ENCODE measurements at regions not wholly inside any gene's neighbourhood (a gene's known extent, or its start where the extent isn't known, plus 50 kb on each side); places are given as distances from the start of the nearest gene placed in this dataset.

- no peak for DNase-seq
Observed at GRCh38 chr18:77995593-77995992, 745.9 kb downstream of the GALR1 start.

- no peak for DNase-seq
Observed at GRCh38 chr18:77996737-77997136, 747.1 kb downstream of the GALR1 start.

DNA sequence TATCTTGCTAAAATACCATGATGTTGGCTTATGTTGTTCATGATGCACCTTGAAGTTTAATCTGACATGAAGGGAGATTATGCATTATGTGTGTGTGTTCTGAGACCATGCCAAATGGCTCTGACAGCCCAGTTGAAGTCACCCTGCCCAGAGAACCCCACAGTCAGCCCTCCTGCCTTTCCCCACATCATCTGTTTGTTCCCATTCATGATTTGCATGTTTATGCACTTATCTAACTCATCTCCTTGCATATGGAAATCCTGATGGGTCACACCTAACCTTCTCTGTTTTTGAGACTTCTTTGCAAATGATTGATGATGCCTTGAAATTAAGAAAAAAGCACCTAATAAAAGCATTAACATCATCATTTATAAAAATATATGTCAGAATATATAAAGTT, 752.2 kb downstream of the GALR1 start:
- no peak for DNase-seq

GRCh38 chr18:78006006-78006773, 756.5 kb downstream of the GALR1 start:
- DNase-seq = no peak

DNA sequence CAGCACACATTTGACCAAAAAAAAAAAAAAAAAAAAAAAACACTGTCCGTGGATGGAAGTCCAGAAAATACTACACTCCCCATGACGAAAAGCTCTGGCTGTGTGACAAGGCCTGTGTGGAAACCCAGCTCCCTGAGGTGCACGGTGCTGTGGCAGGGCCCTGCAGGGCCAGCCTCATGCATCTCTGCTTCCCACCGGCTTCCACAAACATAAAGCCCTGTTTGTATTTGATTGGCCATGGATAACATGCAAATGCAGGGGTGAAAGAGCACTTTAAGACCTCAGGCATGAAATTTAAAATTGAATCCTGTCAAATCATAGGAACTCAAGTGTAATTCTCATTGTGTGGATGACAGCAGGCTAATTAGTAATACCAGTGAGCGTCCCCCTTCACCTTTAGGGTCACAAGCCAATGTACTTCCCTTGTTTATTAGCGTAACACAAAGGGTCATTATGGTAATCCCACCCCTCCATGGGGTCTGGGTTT, 757.2 kb downstream of the GALR1 start:
- DNase-seq = no peak

- DNase-seq = no peak
Observed at GRCh38 chr18:78010363-78010762, 760.7 kb downstream of the GALR1 start.

GRCh38 chr18:78017869-78018268, 768.2 kb downstream of the GALR1 start:
- no peak for DNase-seq

GRCh38 chr18:78021196-78021595, 771.5 kb downstream of the GALR1 start:
- DNase-seq = no peak

- no peak for DNase-seq
Observed at GRCh38 chr18:78031589-78031988, 781.9 kb downstream of the GALR1 start.

DNA sequence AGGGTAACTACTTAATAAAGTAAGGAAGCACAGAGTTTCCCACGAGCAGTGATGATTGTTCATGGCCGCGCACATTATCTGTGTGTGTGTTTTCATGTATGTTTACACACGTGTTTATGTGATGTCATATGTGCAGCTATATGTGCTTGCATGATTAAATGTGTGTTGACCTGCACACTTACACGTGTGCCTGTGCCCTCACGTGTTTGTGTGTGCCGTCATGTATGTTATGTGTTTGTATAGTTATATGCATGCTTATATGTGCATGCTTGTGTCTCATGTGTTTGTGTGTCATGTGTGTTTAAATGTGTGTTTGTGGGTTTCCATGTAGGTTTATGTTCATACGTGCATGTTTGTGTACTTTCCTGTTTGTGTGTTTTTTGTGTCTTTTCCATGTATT, 782.3 kb downstream of the GALR1 start:
- DNase-seq = no peak

GRCh38 chr18:78032574-78032973, 782.9 kb downstream of the GALR1 start:
- DNase-seq = no peak

DNA sequence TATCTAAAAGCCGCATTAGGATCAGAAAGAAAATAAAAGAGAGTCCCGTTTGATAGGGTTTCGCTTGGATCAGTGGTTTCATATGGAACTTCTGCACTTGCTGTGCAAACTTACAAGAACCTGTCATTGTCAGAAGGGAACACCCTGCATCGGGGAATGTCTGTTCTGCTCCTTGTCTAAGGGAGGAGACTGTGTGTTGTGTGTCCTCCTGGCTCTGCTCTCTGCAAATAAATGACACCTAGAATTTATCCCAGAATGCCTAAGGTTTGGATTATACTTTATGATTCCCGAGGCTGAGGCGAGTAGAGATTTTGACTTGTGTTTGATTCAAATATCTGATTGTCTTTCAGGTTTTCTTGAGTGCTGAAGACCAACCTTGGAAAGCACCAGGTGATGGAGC, 785.1 kb downstream of the GALR1 start:
- DNase-seq = no peak

DNA sequence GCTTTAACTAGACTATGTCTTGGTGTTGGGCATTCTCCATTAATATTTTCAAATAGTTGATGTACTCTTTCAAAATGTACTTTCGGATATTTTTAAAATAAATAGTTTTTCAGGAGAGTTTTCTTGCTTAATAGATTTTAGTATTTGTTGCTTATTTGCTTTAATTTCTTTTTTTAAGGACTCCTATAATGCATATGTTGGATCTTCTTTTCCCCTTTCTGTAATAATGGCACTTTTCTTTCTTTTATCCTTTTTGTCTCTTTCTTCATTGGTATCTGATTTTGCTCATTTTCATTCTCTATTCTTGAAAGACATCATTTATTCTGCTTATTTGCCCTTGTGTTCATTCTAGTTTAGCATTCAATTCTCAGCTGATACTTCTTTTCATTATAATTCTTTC, 791.6 kb downstream of the GALR1 start:
- no peak for DNase-seq

GRCh38 chr18:78046631-78047030, 797.0 kb downstream of the GALR1 start:
- no peak for DNase-seq

DNA sequence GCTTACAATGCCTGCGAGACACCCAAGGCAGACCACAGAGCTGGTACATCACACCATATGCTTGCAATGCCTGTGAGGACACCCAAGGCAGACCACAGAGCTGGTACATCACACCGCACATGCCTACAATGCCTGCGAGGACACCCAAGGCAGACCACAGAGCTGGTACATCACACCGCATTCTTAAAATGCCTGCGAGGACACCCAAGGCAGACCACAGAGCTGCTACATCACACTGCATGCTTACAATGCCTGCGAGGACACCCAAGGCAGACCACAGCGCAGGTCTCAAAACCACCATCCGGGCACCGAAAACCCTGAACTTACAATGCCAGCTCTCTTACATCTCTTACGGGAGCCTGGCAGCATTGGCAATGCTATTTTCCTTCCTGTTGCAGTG, 799.6 kb downstream of the GALR1 start:
- no peak for DNase-seq

DNA sequence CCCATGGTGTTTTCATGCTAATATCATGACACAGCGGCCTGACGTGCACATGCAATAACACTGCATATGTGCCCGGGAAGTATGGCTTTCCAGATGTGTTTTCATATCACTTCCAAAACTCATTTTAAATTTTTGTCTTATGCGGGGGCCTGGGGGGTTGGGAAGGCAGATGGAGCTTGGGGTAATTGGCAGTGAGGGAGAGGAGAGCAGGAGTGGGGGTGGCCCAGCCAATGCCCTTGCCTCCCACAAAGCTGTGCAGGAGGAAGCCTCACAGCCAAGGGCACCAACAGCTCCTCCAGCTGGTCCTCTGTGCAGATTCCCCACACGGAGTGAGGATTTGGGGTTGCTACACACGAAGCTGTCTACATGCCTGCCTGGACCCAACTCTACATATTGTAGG, 805.2 kb downstream of the GALR1 start:
- DNase-seq = no peak

DNA sequence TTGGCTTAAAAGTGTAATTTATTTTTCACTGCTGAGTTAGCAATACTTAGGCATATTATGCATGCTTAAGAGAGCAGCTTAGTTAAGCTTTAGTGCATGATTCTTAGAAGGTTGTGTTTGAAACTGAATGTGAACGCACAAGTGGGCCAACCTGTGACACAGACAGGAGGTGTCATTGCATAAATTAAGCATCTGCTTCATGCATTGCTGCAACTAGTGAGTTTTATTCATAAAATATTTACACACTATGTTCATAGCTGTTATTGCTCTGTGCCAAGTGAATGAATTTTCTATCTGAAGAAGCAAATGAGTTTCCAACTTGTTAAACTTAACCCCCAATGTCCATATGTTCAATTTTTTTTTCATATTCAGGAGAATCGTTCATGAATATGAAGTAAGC, 806.4 kb downstream of the GALR1 start:
- DNase-seq = no peak

- DNase-seq = no peak
Observed at GRCh38 chr18:78069784-78070664, 820.4 kb downstream of the GALR1 start.

DNA sequence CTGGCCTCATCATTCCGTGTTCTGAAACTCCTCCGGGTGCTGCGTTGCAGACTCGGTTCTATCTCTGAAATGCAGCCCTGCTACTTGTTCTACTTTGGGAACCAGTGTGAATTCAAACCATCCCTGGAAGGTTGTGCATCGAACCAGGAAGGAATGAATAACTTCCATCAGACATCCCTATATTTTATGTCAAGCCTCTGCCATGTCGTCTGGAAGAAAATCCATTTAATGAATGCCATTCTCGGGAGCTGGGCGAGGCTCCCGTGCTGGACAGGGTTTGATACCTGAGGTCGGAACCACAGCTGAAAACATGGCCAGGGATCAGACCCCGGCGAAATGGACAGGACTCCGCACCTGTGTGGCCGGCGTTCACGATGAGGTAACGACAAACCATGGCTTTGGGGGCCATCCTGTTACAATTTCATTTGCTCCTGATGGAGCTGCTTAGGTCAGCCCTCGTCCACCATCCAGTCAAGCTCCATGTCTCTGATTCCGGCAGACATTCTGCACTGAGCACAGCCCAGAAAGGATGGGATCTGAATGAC, 821.6 kb downstream of the GALR1 start:
- DNase-seq = no peak

DNA sequence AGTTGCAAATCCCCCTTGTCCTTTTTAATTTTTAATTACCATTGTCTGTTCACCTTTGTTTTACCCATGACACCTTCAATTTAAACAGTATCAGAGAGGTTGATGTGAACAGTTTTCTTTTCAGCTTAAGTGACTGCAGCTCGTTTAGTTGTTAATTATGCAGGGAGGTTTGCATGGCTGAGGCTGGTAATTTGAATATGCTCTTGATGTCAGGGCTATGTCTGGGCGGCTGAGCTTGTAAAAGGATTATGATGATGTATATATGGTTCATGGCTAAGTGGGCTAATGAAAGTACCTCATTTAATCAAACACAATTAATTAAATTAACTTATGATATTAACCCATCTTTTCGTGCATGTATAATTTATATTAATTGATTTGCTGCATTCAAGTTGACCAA, 822.1 kb downstream of the GALR1 start:
- no peak for DNase-seq

DNA sequence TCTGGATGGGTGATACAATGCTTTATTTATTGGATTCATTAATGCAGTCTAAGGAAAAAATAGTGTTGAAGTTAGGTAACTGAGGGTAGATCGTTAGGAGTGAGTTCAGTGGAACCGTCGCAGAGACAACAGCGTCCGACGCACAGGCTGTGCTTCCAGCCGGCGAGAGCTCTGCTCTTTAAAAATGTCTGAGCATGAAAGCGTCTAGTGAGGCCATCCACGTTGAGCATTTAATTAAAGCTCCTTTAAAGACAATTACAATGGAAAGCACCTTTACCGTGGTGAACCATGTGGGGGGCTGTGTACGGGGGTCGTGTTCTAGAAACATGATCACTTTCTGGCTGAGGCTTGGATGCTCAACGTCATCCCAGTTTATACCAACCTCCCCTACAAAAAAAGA, 822.7 kb downstream of the GALR1 start:
- DNase-seq = no peak

- no peak for DNase-seq
Observed at GRCh38 chr18:78073275-78073674, 823.6 kb downstream of the GALR1 start.

DNA sequence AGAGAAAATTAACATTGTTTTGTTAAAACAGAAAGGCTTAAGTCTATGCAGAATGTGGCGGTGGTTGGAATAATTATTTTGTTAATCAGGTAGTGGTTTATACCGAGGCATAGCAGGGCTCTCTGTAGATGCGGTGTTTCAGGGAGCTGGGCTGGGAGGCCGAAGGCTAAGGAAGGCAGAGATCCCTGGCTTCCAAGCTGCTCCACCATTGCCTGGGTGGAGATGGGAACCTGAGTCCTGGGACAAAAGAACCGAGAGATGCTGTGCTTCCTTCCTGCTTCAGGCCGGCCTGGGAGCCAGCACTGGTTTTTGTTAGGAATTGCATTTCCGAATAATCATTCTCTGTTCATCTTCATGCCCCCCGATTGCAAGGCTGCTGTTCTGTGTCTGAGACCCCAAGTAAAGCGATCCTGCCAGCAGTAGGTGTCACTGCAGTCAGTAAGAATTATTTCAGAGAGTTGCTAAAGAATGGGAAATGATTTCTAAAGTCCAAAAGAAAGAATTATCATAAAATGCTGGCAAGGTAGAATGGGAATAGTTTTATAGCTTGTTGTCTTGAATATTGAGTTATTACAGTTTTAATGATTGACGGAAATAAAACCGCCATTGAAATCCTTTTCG, 824.9 kb downstream of the GALR1 start:
- no peak for DNase-seq
